Calu3 (cell line): ENCODE measurements at regions not wholly inside any gene's neighbourhood (a gene's known extent, or its start where the extent isn't known, plus 50 kb on each side); places are given as distances from the start of the nearest gene placed in this dataset.

Source experiments
- BruUV-seq: library from RNA; stranded (reverse); fragments of 400-500 nt; replicated peaks from 2 replicates; lab custom pipeline; 2021; lab: Mats Ljungman, UMichigan
- CTCF ChIA-PET: fragments of 300-600 bp; sonication (Branson Sonifier 250); formaldehyde crosslinking; loops from one replicate; lab custom pipeline; 2022; ENCODE audit warnings: antibody characterized with exemption; lab: Charles Lee
- DNase-seq: peaks from one replicate; pipeline ENCODE4 v3.0.0; 2022
- H3K27ac Mint-ChIP-seq: one replicate; pipeline ENCODE4 v1.8.0; 2022; ENCODE audit warnings: mixed read lengths; ENCODE audit not compliant: unreplicated experiment
- H3K27me3 Mint-ChIP-seq: one replicate; pipeline ENCODE4 v1.8.0; 2022; ENCODE audit warnings: mixed read lengths; ENCODE audit not compliant: unreplicated experiment
- H3K36me3 Mint-ChIP-seq: one replicate; pipeline ENCODE4 v1.8.0; 2022; ENCODE audit warnings: mild to moderate bottlenecking, moderate library complexity, mixed read lengths; ENCODE audit not compliant: insufficient read depth, unreplicated experiment
- H3K4me1 Mint-ChIP-seq: one replicate; pipeline ENCODE4 v1.8.0; 2022; ENCODE audit warnings: mild to moderate bottlenecking, low read depth, mixed read lengths; ENCODE audit not compliant: unreplicated experiment
- H3K4me3 Mint-ChIP-seq: one replicate; pipeline ENCODE4 v1.8.0; 2022; ENCODE audit warnings: mild to moderate bottlenecking, low read depth, moderate library complexity, mixed read lengths; ENCODE audit not compliant: unreplicated experiment
- H3K9me3 Mint-ChIP-seq: one replicate; pipeline ENCODE4 v1.8.0; 2022; ENCODE audit warnings: low read depth, mixed read lengths; ENCODE audit not compliant: unreplicated experiment
- CTCF ChIP-seq: fragments of 200-600 bp; IDR thresholded peaks from one replicate; pipeline ENCODE4 v1.8.0; 2022; ENCODE audit warnings: antibody characterized with exemption; ENCODE audit not compliant: unreplicated experiment
- intact Hi-C: fragments of 100-400 bp; cut with micrococcal nuclease; formaldehyde crosslinking; loops from one replicate; pipeline ENCODE4 v1.10.0; 2022; ENCODE audit not compliant: unreplicated experiment

DNA sequence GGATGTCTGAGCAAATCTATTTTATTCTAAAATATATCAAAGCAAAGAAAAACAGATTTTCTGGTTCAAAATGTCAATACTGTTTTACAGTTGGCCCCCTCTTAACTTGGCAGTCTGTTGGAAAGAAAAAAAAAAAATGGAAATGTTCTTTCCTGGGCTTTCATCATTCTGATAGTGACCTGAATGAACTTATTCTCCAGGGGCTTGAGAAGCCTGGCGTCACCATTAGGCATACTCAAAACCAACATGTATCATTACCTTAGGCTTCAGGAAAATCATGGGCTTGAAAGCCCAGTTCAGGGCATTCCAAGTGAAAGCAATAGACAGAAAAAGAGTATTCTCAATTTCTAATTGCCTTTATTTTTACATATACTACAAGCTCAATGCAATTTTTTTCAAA is 283.7 kb upstream of the PUM3 start:
- no peak overlapping the region for H3K27ac Mint-ChIP-seq
- TF ChIP-seq CTCF = no peak
- H3K4me1 Mint-ChIP-seq = no peaks in the 10 kb centered on the region
- H3K27me3 Mint-ChIP-seq = peaks cover 32% of the 10 kb centered on the region
- H3K9me3 Mint-ChIP-seq = no peaks in the 10 kb centered on the region
- intact Hi-C loops = no loop called here
- no peak for DNase-seq
- H3K4me3 Mint-ChIP-seq = no peak overlapping the region
- H3K36me3 Mint-ChIP-seq = no peaks in the 10 kb centered on the region
- no TSS peak for BruUV-seq
- CTCF ChIA-PET = no interaction called here

DNA sequence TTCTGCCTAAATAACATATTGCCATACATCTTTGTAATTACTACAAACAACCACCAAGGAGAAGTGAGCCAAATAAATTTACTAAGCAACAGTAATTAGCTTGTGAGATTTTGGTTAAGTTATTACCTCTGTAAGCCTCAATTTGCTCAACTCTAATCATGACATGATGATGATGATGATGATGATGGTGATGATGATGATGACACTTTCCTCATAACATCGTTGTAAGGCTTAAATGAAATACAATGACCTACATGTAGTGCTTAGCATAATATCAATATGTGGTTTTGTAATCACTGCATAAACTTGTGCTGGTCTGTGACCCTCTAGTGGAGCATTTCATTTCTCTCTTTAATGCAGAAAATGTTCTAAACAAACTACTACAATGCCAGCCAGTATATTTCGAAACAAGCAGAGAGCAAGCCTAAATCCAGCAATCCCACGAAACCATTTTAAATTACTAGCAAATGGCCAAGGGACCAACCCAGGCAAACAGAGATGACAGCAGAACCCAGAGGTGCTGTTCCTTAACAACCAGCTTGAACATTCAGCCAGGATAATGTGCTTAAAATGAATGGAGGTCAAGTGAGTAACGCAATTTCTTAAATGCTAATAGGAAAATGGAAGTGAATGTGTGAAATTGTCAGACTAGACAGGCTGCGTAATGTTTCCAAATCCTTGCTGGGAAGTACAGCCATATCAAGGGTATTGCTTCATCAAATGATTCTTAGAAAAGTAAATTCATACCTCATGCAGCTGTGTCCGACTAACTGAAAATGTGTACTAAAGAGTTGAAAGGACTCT is 281.9 kb upstream of the PUM3 start:
- no peaks in the 10 kb centered on the region for H3K36me3 Mint-ChIP-seq
- H3K27me3 Mint-ChIP-seq = peaks cover 16% of the 10 kb centered on the region
- no peak overlapping the region for H3K4me3 Mint-ChIP-seq
- intact Hi-C loops = no loop called here
- CTCF ChIA-PET = no interaction called here
- H3K27ac Mint-ChIP-seq = no peak overlapping the region
- TF ChIP-seq CTCF = no peak
- DNase-seq = no peak
- H3K9me3 Mint-ChIP-seq = no peaks in the 10 kb centered on the region
- no peaks in the 10 kb centered on the region for H3K4me1 Mint-ChIP-seq
- no TSS peak for BruUV-seq

DNA sequence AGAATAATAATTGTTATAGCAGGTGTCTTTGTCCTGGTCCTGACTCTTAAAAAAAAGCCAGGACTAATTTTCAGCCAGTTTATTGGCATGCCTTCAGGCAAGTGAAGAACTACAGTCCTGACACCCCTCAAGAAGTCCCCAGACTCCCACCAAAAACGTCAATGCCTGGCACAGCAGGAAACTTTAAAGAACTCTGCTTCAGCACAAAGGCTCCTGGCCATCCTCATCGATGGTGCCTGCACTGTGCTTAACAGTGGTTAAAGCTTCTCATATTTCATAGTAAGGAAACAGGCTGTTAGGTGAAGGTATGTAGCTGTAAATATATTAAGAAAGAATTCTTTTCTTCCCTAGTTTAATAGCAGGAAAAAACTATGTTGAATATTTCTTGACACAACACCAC is 280.1 kb upstream of the PUM3 start:
- no peak overlapping the region for H3K4me3 Mint-ChIP-seq
- peaks cover 18% of the 10 kb centered on the region for H3K27me3 Mint-ChIP-seq
- no peaks in the 10 kb centered on the region for H3K9me3 Mint-ChIP-seq
- BruUV-seq = no TSS peak
- H3K27ac Mint-ChIP-seq = no peak overlapping the region
- no peak for TF ChIP-seq CTCF
- CTCF ChIA-PET = no interaction called here
- intact Hi-C loops = no loop called here
- no peaks in the 10 kb centered on the region for H3K36me3 Mint-ChIP-seq
- DNase-seq = no peak
- H3K4me1 Mint-ChIP-seq = no peaks in the 10 kb centered on the region

DNA sequence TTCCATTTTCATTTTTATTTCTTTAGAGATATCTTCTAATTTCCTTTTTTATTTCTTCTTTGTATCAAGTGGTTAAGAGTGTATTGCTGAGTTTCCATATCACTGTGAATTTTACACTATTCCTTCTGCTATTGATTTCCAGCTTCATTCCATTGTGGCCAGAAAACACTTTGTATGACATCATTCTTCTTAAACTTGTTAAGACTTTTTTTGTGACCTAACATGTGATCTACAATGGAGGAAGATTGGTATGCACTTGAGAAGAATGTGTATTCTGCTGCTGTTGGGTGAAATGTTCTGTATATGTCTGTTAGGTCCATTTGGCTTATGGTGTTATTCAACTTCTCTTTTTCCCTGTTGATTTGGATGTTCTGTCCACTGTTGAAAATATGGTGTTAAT is 274.2 kb upstream of the PUM3 start:
- CTCF ChIA-PET = no interaction called here
- Mint-ChIP-seq H3K9me3 (peaks cover 3% of the 10 kb centered on the region), H3K4me3 (no peak overlapping the region), H3K36me3 (no peaks in the 10 kb centered on the region), H3K27me3 (peaks cover 22% of the 10 kb centered on the region), H3K27ac (no peak overlapping the region), H3K4me1 (no peaks in the 10 kb centered on the region)
- no TSS peak for BruUV-seq
- intact Hi-C loops = no loop called here
- no peak for DNase-seq
- no peak for TF ChIP-seq CTCF
